NT2/D1 (cell line): ENCODE measurements at regions not wholly inside any gene's neighbourhood (a gene's known extent, or its start where the extent isn't known, plus 50 kb on each side); places are given as distances from the start of the nearest gene placed in this dataset.

Source experiments
- SUZ12 ChIP-seq: IDR thresholded peaks from 2 replicates; pipeline ENCODE4 v1.6.1; 2011; ENCODE audit not compliant: insufficient read length, insufficient read depth; ENCODE audit errors: extremely low read depth
- YY1 ChIP-seq: IDR thresholded peaks from 2 replicates; pipeline ENCODE4 v1.6.1; 2011; ENCODE audit not compliant: insufficient read length, insufficient read depth

- TF ChIP-seq YY1 (no peak), SUZ12 (no peak)
These were observed 72.7 kb upstream of the AKIP1 start for GRCh38 chr11:8838248-8838647.
